HCT116 (cell line): ENCODE measurements at regions not wholly inside any gene's neighbourhood (a gene's known extent, or its start where the extent isn't known, plus 50 kb on each side); places are given as distances from the start of the nearest gene placed in this dataset.

Experiments
- ATAC-seq: fragments of 200-7000 bp; cut with Tn5 transposase; 2 replicates; pipeline ENCODE4 v1.9.1; 2020; ENCODE audit warnings: mild to moderate bottlenecking, moderate library complexity
- BruUV-seq: library from RNA; stranded (reverse); fragments of 400-500 nt; replicated peaks from 2 replicates; lab custom pipeline; 2021; lab: Mats Ljungman, UMichigan
- CTCF ChIA-PET: fragments of 300-600 bp; sonication (Branson Sonifier 250); formaldehyde crosslinking; loops from one replicate; lab custom pipeline; 2021; ENCODE audit warnings: antibody characterized with exemption; lab: Charles Lee
- POLR2A ChIA-PET: fragments of 300-600, 350-600 bp; sonication (Branson Sonifier 250); formaldehyde crosslinking; loops from one replicate; lab custom pipeline; 2021; ENCODE audit warnings: antibody characterized with exemption; lab: Charles Lee
- RAD21 ChIA-PET, 2 experiments: fragments of 300-600 bp; sonication (Branson Sonifier 250); formaldehyde crosslinking; loops; one replicate each; lab custom pipeline; 2023; ENCODE audit warnings: low total read pairs in 2 of 2; ENCODE audit not compliant: uncharacterized antibody in 2 of 2, unreplicated experiment in 2 of 2, low non-redundant PET in 1 of 2; lab: Charles Lee
- DNase-seq: peaks from one replicate; pipeline ENCODE4 v3.0.0-alpha.2; 2010; ENCODE audit warnings: low read depth, low spot score
- H2AFZ ChIP-seq: fragments of 200-600 bp; shearing (Covaris generic), sonication (generic); 2 replicates; pipeline ENCODE4 v1.6.1; 2017; ENCODE audit warnings: low read depth, mixed run types, mixed read lengths, antibody characterized with exemption, low read length; ENCODE audit not compliant: poor library complexity, severe bottlenecking
- H3K27ac ChIP-seq: 2 replicates; pipeline ENCODE4 v1.5.1; 2012; ENCODE audit warnings: low read depth, low read length
- H3K27me3 ChIP-seq: fragments of 200-600 bp; sonication (generic); 2 replicates; pipeline ENCODE4 v1.6.1; 2016; ENCODE audit warnings: mixed run types, low read length, mixed read lengths; ENCODE audit not compliant: insufficient read depth
- H3K36me3 ChIP-seq, 2 experiments: fragments of 200-500 bp in 1 of 2; fragments of 200-600 bp in 1 of 2; sonication (Bioruptor generic) in 1 of 2; sonication (generic) in 1 of 2; 2 replicates each; pipeline versions ENCODE4 v1.5.1 to v1.6.1; 2014 to 2016; ENCODE audit warnings: low read length in 2 of 2, inconsistent platforms in 1 of 2, mixed read lengths in 1 of 2, mixed run types in 1 of 2; ENCODE audit not compliant: insufficient read depth in 2 of 2, control insufficient read depth in 1 of 2
- H3K4me1 ChIP-seq, 2 experiments: fragments of 200-600 bp in 1 of 2; sonication (generic) in 1 of 2; 2 replicates each; pipeline versions ENCODE4 v1.5.1 to v1.6.1; 2012 to 2017; ENCODE audit warnings: low read length in 2 of 2, inconsistent platforms in 1 of 2, mild to moderate bottlenecking in 1 of 2, mixed read lengths in 1 of 2, mixed run types in 1 of 2, moderate library complexity in 1 of 2; ENCODE audit not compliant: insufficient read depth in 2 of 2, control insufficient read depth in 1 of 2
- H3K4me2 ChIP-seq: fragments of 200-600 bp; sonication (generic); 2 replicates; pipeline ENCODE4 v1.6.1; 2017; ENCODE audit warnings: mixed run types, low read length, mixed read lengths
- H3K4me3 ChIP-seq, 2 experiments: fragments of 200-600 bp in 1 of 2; sonication (generic) in 1 of 2; replicated peaks in 1 of 2; 2 replicates each; pipeline ENCODE4 v1.5.1; 2011 to 2016; ENCODE audit warnings: low read length in 2 of 2, control low read depth in 1 of 2, low read depth in 1 of 2, mild to moderate bottlenecking in 1 of 2, mixed read lengths in 1 of 2, mixed run types in 1 of 2
- H3K79me2 ChIP-seq: fragments of 200-600 bp; sonication (generic); 2 replicates; pipeline ENCODE4 v1.6.1; 2017; ENCODE audit warnings: mild to moderate bottlenecking, mixed run types, low read length, moderate library complexity, mixed read lengths; ENCODE audit not compliant: insufficient read depth
- H3K9ac ChIP-seq: fragments of 200-600 bp; sonication (generic); 2 replicates; pipeline ENCODE4 v1.6.1; 2016; ENCODE audit warnings: low read length, mixed read lengths
- H3K9me2 ChIP-seq: fragments of 200-600 bp; sonication (generic), shearing (Covaris generic); 2 replicates; pipeline ENCODE4 v1.6.1; 2017; ENCODE audit warnings: mixed run types, mild to moderate bottlenecking, moderate library complexity; ENCODE audit not compliant: insufficient read depth
- H3K9me3 ChIP-seq, 2 experiments: fragments of 200-500 bp in 1 of 2; fragments of 200-600 bp in 1 of 2; sonication (Bioruptor generic) in 1 of 2; sonication (generic) in 1 of 2; 2 replicates each; pipeline ENCODE4 v1.6.1; 2014 to 2017; ENCODE audit warnings: low read length in 2 of 2, mixed read lengths in 2 of 2, inconsistent platforms in 1 of 2, low read depth in 1 of 2, mild to moderate bottlenecking in 1 of 2, mixed run types in 1 of 2, moderate library complexity in 1 of 2; ENCODE audit not compliant: control insufficient read depth in 1 of 2, insufficient read depth in 1 of 2
- H4K20me1 ChIP-seq: fragments of 200-600 bp; sonication (generic), shearing (Covaris generic); 2 replicates; pipeline ENCODE4 v1.6.1; 2017; ENCODE audit warnings: mixed run types, mild to moderate bottlenecking, moderate library complexity; ENCODE audit not compliant: insufficient read depth
- ATF3 ChIP-seq: IDR thresholded peaks from 2 replicates; pipeline ENCODE4 v1.6.1; 2012
- CEBPB ChIP-seq: IDR thresholded peaks from 2 replicates; pipeline ENCODE4 v1.6.1; 2012; ENCODE audit warnings: low read depth
- FOSL1 ChIP-seq: IDR thresholded peaks from 2 replicates; pipeline ENCODE4 v1.6.1; 2012; ENCODE audit warnings: low read depth
- POLR2A ChIP-seq: IDR thresholded peaks from 2 replicates; pipeline ENCODE4 v1.7.0; 2011; ENCODE audit warnings: borderline replicate concordance; ENCODE audit not compliant: insufficient read depth, insufficient read length; ENCODE audit errors: extremely low read depth
- POLR2AphosphoS5 ChIP-seq: IDR thresholded peaks from 2 replicates; pipeline ENCODE4 v1.6.1; 2011; ENCODE audit warnings: mild to moderate bottlenecking, low read depth, low read length, moderate library complexity
- RAD21 ChIP-seq: IDR thresholded peaks from 2 replicates; pipeline ENCODE4 v1.6.1; 2012; ENCODE audit warnings: low read depth, mild to moderate bottlenecking
- SIN3A ChIP-seq: IDR thresholded peaks from 2 replicates; pipeline ENCODE4 v1.6.1; 2012; ENCODE audit warnings: low read depth
- intact Hi-C: fragments of 100-400 bp; cut with micrococcal nuclease; formaldehyde crosslinking; loops from 2 replicates; pipeline ENCODE4 v1.10.0; 2022
- TF ChIP-seq, protein P1 (sequence below), 3 experiments: fragments of 200-600 bp in 1 of 3; sonication (generic) in 1 of 3; IDR thresholded peaks in 2 of 3; conservative IDR thresholded peaks in 1 of 3; 2 replicates each; pipeline ENCODE4 v1.5.1; 2012 to 2017; ENCODE audit warnings: low read depth in 2 of 3, low read length in 2 of 3, antibody characterized with exemption in 1 of 3, borderline replicate concordance in 1 of 3, control low read depth in 1 of 3, mild to moderate bottlenecking in 1 of 3, mixed read lengths in 1 of 3, mixed run types in 1 of 3, moderate library complexity in 1 of 3; ENCODE audit not compliant: insufficient read depth in 1 of 3

- H3K36me3 ChIP-seq = no peaks in the 10 kb centered on the region
- no peak overlapping the region for H3K4me3 ChIP-seq
- no peaks in the 10 kb centered on the region for H3K9me2 ChIP-seq
- no peak for ATAC-seq
- DNase-seq = no peak
- POLR2A ChIA-PET = no interaction called here
- RAD21 ChIA-PET = no interaction called here
- TF ChIP-seq, protein P1, sequence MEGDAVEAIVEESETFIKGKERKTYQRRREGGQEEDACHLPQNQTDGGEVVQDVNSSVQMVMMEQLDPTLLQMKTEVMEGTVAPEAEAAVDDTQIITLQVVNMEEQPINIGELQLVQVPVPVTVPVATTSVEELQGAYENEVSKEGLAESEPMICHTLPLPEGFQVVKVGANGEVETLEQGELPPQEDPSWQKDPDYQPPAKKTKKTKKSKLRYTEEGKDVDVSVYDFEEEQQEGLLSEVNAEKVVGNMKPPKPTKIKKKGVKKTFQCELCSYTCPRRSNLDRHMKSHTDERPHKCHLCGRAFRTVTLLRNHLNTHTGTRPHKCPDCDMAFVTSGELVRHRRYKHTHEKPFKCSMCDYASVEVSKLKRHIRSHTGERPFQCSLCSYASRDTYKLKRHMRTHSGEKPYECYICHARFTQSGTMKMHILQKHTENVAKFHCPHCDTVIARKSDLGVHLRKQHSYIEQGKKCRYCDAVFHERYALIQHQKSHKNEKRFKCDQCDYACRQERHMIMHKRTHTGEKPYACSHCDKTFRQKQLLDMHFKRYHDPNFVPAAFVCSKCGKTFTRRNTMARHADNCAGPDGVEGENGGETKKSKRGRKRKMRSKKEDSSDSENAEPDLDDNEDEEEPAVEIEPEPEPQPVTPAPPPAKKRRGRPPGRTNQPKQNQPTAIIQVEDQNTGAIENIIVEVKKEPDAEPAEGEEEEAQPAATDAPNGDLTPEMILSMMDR (IDR thresholded peaks at IDR 0.05 in 2 of 3, conservative IDR thresholded peaks at IDR 0.05 in 1 of 3; ENCODE audit: borderline replicate concordance in 1 of 3, insufficient read depth in 1 of 3, low read depth in 2 of 3, low read length in 2 of 3) = no peak
- TF ChIP-seq ATF3 (no peak), FOSL1 (no peak)
- H3K9ac ChIP-seq = no peak overlapping the region
- H3K79me2 ChIP-seq = no peaks in the 10 kb centered on the region
- H2AFZ ChIP-seq = no peak overlapping the region
- H4K20me1 ChIP-seq = no peaks in the 10 kb centered on the region
- no TSS peak for BruUV-seq
- CTCF ChIA-PET = no interaction called here
- H3K4me2 ChIP-seq = no peak overlapping the region
- intact Hi-C loops = no loop called here
- no peaks in the 10 kb centered on the region for H3K27me3 ChIP-seq
- no peaks in the 10 kb centered on the region for H3K4me1 ChIP-seq
- H3K9me3 ChIP-seq = 0 out of 4 replicates have a peak, but pooled peaks cover 0 to under 1% of the 10 kb centered on the region in 2 experiments
- no peak overlapping the region for H3K27ac ChIP-seq
These were observed 1348.0 kb upstream of the PRR20A start for GRCh38 chr13:55792544-55793193.

GRCh38 chr13:55815458-55816033 lies 1325.2 kb upstream of the PRR20A start:
- Histone ChIP-seq H3K27me3 (no peaks in the 10 kb centered on the region), H3K9me3 (peaks cover 0 to 32% of the 10 kb centered on the region in 2 experiments; a peak in 2 of 4 replicates), H2AFZ (no peak overlapping the region), H3K27ac (no peak overlapping the region), H3K79me2 (no peaks in the 10 kb centered on the region), H3K4me2 (no peak overlapping the region), H4K20me1 (no peaks in the 10 kb centered on the region; the same call in 1 of the 2 replicates), H3K9ac (no peak overlapping the region), H3K36me3 (no peaks in the 10 kb centered on the region), H3K4me1 (no peaks in the 10 kb centered on the region), H3K4me3 (no peak overlapping the region), H3K9me2 (no peaks in the 10 kb centered on the region)
- CTCF ChIA-PET = no interaction called here
- RAD21 ChIA-PET = no interaction called here
- BruUV-seq = no TSS peak
- ATAC-seq (no peak), DNase-seq (no peak)
- POLR2A ChIA-PET = no interaction called here
- intact Hi-C loops = no loop called here
- TF ChIP-seq CEBPB (no peak), RAD21 (no peak), POLR2AphosphoS5 (no peak), SIN3A (no peak), POLR2A (no peak)
